GM23338 (cell line): ENCODE measurements at regions not wholly inside any gene's neighbourhood (a gene's known extent, or its start where the extent isn't known, plus 50 kb on each side); places are given as distances from the start of the nearest gene placed in this dataset.

ENCODE experiments used
- ATAC-seq: fragments of 200-7000 bp; cut with Tn5 transposase; 3 replicates; pipeline ENCODE4 v1.9.1; 2020
- DNase-seq: peaks from one replicate; pipeline ENCODE4 v3.0.0-alpha.2; 2015; ENCODE audit warnings: low spot score
- H2AFZ ChIP-seq: fragments of 200-600 bp; sonication (generic); 2 replicates; pipeline ENCODE4 v1.8.0; 2016; ENCODE audit warnings: antibody characterized with exemption, mild to moderate bottlenecking, moderate library complexity
- H3F3A ChIP-seq: fragments of 200-600 bp; sonication (generic); replicated peaks from 2 replicates; pipeline ENCODE4 v1.8.0; 2017; ENCODE audit warnings: antibody characterized with exemption, mixed run types, low read depth
- H3K27ac ChIP-seq: fragments of 200-600 bp; sonication (generic); 2 replicates; pipeline ENCODE4 v1.6.1; 2016; ENCODE audit warnings: low read depth
- H3K27me3 ChIP-seq: fragments of 200-600 bp; sonication (generic); 2 replicates; pipeline ENCODE4 v1.8.0; 2016; ENCODE audit warnings: mild to moderate bottlenecking, mixed run types, moderate library complexity; ENCODE audit not compliant: insufficient read depth
- H3K36me3 ChIP-seq: fragments of 200-600 bp; sonication (generic); 2 replicates; pipeline ENCODE4 v1.8.0; 2016; ENCODE audit warnings: mild to moderate bottlenecking; ENCODE audit not compliant: insufficient read depth
- H3K4me1 ChIP-seq: fragments of 200-600 bp; sonication (generic); 2 replicates; pipeline ENCODE4 v1.8.0; 2016; ENCODE audit warnings: mild to moderate bottlenecking, moderate library complexity; ENCODE audit not compliant: insufficient read depth
- H3K4me2 ChIP-seq: fragments of 200-600 bp; sonication (generic); 2 replicates; pipeline ENCODE4 v1.7.1; 2017; ENCODE audit warnings: mixed run types
- H3K4me3 ChIP-seq: fragments of 200-600 bp; sonication (generic); 2 replicates; pipeline ENCODE4 v1.6.1; 2016; ENCODE audit warnings: mixed run types
- H3K79me2 ChIP-seq: fragments of 200-600 bp; sonication (generic); replicated peaks from 2 replicates; pipeline ENCODE4 v1.8.0; 2017; ENCODE audit warnings: mild to moderate bottlenecking; ENCODE audit not compliant: insufficient read depth
- H3K9me2 ChIP-seq: fragments of 200-600 bp; sonication (generic); 2 replicates; pipeline ENCODE4 v1.8.0; 2017; ENCODE audit not compliant: insufficient read depth
- H4K20me1 ChIP-seq: fragments of 200-600 bp; sonication (generic); replicated peaks from 2 replicates; pipeline ENCODE4 v1.8.0; 2017; ENCODE audit warnings: mild to moderate bottlenecking; ENCODE audit not compliant: insufficient read depth
- H3K27ac Mint-ChIP-seq: 2 replicates; pipeline ENCODE4 v1.8.0; 2020; ENCODE audit warnings: inconsistent platforms, mild to moderate bottlenecking, moderate library complexity, mixed read lengths
- H3K27me3 Mint-ChIP-seq: 3 replicates; pipeline ENCODE4 v1.8.0; 2022; ENCODE audit warnings: low read depth, mild to moderate bottlenecking, moderate library complexity, mixed read lengths, inconsistent platforms; ENCODE audit not compliant: insufficient read depth, poor library complexity
- H3K36me3 Mint-ChIP-seq: 3 replicates; pipeline ENCODE4 v1.8.0; 2021; ENCODE audit warnings: low read depth, mild to moderate bottlenecking, inconsistent platforms, moderate library complexity, mixed read lengths
- H3K4me1 Mint-ChIP-seq: 3 replicates; pipeline ENCODE4 v1.8.0; 2020; ENCODE audit warnings: mild to moderate bottlenecking, inconsistent platforms, mixed read lengths
- H3K4me3 Mint-ChIP-seq: 3 replicates; pipeline ENCODE4 v1.8.0; 2021; ENCODE audit warnings: moderate library complexity, mild to moderate bottlenecking, inconsistent platforms, mixed read lengths
- H3K9me3 Mint-ChIP-seq: 3 replicates; pipeline ENCODE4 v1.8.0; 2020; ENCODE audit warnings: moderate library complexity, mild to moderate bottlenecking, inconsistent platforms, mixed read lengths
- CREB1 ChIP-seq: fragments of 250-450 bp; sonication (Bioruptor Pico); IDR thresholded peaks from 2 replicates; pipeline ENCODE4 v1.5.0; 2020; ENCODE audit warnings: low read depth, mild to moderate bottlenecking, moderate library complexity
- EZH2 ChIP-seq: fragments of 200-600 bp; sonication (generic); IDR thresholded peaks from one replicate; pipeline ENCODE4 v1.8.0; 2017; ENCODE audit warnings: antibody characterized with exemption, mild to moderate bottlenecking, low read depth; ENCODE audit not compliant: unreplicated experiment
- EZH2phosphoT487 ChIP-seq: fragments of 200-600 bp; sonication (generic); IDR thresholded peaks from one replicate; pipeline ENCODE4 v1.8.1; 2018; ENCODE audit warnings: antibody characterized with exemption; ENCODE audit not compliant: unreplicated experiment
- JUNB ChIP-seq: IDR thresholded peaks from one replicate; pipeline ENCODE4 v1.6.1; 2016; ENCODE audit warnings: antibody characterized with exemption; ENCODE audit not compliant: unreplicated experiment
- NANOG ChIP-seq: IDR thresholded peaks from 2 replicates; pipeline ENCODE4 v1.6.1; 2016; ENCODE audit warnings: antibody characterized with exemption, borderline replicate concordance
- POLR2AphosphoS5 ChIP-seq: IDR thresholded peaks from 2 replicates; pipeline ENCODE4 v1.6.1; 2016; ENCODE audit warnings: antibody characterized with exemption, low read depth
- STAT1 ChIP-seq: IDR thresholded peaks from one replicate; pipeline ENCODE4 v1.6.1; 2016; ENCODE audit warnings: antibody characterized with exemption; ENCODE audit not compliant: unreplicated experiment
- ZNF114 ChIP-seq: fragments of 250-450 bp; sonication (Bioruptor Pico); IDR thresholded peaks from 2 replicates; pipeline ENCODE4 v1.5.0; 2020; ENCODE audit warnings: mild to moderate bottlenecking, moderate library complexity
- ZNF331 ChIP-seq: fragments of 250-450 bp; sonication (Bioruptor Pico); IDR thresholded peaks from 2 replicates; pipeline ENCODE4 v1.5.0; 2020; ENCODE audit warnings: low read depth, mild to moderate bottlenecking, moderate library complexity
- TF ChIP-seq, protein P1 (sequence below): fragments of 250-450 bp; sonication (Bioruptor Pico); IDR thresholded peaks from 2 replicates; pipeline ENCODE4 v1.5.0; 2020; ENCODE audit warnings: mild to moderate bottlenecking, moderate library complexity
- TF ChIP-seq, protein P2 (sequence below): IDR thresholded peaks from one replicate; pipeline ENCODE4 v1.6.1; 2018; ENCODE audit warnings: antibody characterized with exemption; ENCODE audit not compliant: unreplicated experiment
- TF ChIP-seq, protein P3 (sequence below): IDR thresholded peaks from 2 replicates; pipeline ENCODE4 v1.6.1; 2016; ENCODE audit warnings: antibody characterized with exemption
- TF ChIP-seq, protein P4 (sequence below), 2 experiments: fragments of 200-600 bp in 1 of 2; sonication (generic) in 1 of 2; conservative IDR thresholded peaks; 2 replicates each; pipeline versions ENCODE4 v1.5.1 to v1.6.1; 2016 to 2017; ENCODE audit warnings: antibody characterized with exemption in 2 of 2, low read depth in 2 of 2, mild to moderate bottlenecking in 2 of 2, moderate library complexity in 1 of 2

DNA sequence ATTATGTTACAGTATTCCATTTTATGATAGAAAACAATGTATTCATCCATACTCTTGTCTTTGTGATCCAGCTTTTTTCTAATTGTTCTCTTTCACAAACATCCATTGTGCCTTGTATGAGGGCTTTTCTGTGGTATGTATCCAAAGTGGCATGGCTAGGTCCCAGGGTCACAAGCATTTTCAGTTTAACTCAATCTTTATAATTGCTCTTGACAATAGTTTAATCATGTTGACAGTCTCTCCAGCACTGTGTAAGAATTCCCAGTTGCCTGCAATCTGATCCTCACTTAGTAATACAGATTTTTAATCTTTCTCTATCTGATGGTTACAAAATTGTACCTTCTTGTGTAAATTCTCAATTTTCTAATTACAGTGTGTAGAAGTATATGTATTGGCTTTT is 533.4 kb downstream of the NEBL start:
- H3K9me3 Mint-ChIP-seq, result peaks cover 15% of the 10 kb centered on the region
- ATAC-seq, result no peak
- H3K4me3 Mint-ChIP-seq, result no peak overlapping the region

More for the DNA sequence above, 533.4 kb downstream of the NEBL start:
- Histone ChIP-seq H3K4me1 (no peaks in the 10 kb centered on the region), H3K9me2 (0 out of 2 replicates have a peak, but pooled peaks cover 4% of the 10 kb centered on the region), H4K20me1 (no peaks in the 10 kb centered on the region), H3K4me3 (no peak overlapping the region), H3K4me2 (no peak overlapping the region), H3K79me2 (no peaks in the 10 kb centered on the region), H3K27me3 (no peaks in the 10 kb centered on the region), H2AFZ (no peak overlapping the region), H3F3A (no peaks in the 10 kb centered on the region), H3K36me3 (no peaks in the 10 kb centered on the region; the same call in 1 of the 2 replicates), H3K27ac (no peak overlapping the region)
- peaks cover 31% of the 10 kb centered on the region for H3K36me3 Mint-ChIP-seq
- no peak for TF ChIP-seq JUNB
- no peak for TF ChIP-seq ZNF331 (CRISPR knock-in tag)
- no peak for TF ChIP-seq CREB1 (CRISPR knock-in tag)
- TF ChIP-seq, protein P1, sequence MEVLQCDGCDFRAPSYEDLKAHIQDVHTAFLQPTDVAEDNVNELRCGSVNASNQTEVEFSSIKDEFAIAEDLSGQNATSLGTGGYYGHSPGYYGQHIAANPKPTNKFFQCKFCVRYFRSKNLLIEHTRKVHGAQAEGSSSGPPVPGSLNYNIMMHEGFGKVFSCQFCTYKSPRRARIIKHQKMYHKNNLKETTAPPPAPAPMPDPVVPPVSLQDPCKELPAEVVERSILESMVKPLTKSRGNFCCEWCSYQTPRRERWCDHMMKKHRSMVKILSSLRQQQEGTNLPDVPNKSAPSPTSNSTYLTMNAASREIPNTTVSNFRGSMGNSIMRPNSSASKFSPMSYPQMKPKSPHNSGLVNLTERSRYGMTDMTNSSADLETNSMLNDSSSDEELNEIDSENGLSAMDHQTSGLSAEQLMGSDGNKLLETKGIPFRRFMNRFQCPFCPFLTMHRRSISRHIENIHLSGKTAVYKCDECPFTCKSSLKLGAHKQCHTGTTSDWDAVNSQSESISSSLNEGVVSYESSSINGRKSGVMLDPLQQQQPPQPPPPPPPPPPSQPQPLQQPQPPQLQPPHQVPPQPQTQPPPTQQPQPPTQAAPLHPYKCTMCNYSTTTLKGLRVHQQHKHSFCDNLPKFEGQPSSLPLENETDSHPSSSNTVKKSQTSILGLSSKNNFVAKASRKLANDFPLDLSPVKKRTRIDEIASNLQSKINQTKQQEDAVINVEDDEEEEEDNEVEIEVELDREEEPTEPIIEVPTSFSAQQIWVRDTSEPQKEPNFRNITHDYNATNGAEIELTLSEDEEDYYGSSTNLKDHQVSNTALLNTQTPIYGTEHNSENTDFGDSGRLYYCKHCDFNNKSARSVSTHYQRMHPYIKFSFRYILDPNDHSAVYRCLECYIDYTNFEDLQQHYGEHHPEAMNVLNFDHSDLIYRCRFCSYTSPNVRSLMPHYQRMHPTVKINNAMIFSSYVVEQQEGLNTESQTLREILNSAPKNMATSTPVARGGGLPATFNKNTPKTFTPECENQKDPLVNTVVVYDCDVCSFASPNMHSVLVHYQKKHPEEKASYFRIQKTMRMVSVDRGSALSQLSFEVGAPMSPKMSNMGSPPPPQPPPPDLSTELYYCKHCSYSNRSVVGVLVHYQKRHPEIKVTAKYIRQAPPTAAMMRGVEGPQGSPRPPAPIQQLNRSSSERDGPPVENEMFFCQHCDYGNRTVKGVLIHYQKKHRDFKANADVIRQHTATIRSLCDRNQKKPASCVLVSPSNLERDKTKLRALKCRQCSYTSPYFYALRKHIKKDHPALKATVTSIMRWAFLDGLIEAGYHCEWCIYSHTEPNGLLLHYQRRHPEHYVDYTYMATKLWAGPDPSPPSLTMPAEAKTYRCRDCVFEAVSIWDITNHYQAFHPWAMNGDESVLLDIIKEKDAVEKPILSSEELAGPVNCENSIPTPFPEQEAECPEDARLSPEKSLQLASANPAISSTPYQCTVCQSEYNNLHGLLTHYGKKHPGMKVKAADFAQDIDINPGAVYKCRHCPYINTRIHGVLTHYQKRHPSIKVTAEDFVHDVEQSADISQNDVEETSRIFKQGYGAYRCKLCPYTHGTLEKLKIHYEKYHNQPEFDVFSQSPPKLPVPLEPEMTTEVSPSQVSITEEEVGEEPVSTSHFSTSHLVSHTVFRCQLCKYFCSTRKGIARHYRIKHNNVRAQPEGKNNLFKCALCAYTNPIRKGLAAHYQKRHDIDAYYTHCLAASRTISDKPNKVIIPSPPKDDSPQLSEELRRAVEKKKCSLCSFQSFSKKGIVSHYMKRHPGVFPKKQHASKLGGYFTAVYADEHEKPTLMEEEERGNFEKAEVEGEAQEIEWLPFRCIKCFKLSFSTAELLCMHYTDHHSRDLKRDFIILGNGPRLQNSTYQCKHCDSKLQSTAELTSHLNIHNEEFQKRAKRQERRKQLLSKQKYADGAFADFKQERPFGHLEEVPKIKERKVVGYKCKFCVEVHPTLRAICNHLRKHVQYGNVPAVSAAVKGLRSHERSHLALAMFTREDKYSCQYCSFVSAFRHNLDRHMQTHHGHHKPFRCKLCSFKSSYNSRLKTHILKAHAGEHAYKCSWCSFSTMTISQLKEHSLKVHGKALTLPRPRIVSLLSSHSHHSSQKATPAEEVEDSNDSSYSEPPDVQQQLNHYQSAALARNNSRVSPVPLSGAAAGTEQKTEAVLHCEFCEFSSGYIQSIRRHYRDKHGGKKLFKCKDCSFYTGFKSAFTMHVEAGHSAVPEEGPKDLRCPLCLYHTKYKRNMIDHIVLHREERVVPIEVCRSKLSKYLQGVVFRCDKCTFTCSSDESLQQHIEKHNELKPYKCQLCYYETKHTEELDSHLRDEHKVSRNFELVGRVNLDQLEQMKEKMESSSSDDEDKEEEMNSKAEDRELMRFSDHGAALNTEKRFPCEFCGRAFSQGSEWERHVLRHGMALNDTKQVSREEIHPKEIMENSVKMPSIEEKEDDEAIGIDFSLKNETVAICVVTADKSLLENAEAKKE (CRISPR knock-in tag), result no peak
- TF ChIP-seq, protein P2, sequence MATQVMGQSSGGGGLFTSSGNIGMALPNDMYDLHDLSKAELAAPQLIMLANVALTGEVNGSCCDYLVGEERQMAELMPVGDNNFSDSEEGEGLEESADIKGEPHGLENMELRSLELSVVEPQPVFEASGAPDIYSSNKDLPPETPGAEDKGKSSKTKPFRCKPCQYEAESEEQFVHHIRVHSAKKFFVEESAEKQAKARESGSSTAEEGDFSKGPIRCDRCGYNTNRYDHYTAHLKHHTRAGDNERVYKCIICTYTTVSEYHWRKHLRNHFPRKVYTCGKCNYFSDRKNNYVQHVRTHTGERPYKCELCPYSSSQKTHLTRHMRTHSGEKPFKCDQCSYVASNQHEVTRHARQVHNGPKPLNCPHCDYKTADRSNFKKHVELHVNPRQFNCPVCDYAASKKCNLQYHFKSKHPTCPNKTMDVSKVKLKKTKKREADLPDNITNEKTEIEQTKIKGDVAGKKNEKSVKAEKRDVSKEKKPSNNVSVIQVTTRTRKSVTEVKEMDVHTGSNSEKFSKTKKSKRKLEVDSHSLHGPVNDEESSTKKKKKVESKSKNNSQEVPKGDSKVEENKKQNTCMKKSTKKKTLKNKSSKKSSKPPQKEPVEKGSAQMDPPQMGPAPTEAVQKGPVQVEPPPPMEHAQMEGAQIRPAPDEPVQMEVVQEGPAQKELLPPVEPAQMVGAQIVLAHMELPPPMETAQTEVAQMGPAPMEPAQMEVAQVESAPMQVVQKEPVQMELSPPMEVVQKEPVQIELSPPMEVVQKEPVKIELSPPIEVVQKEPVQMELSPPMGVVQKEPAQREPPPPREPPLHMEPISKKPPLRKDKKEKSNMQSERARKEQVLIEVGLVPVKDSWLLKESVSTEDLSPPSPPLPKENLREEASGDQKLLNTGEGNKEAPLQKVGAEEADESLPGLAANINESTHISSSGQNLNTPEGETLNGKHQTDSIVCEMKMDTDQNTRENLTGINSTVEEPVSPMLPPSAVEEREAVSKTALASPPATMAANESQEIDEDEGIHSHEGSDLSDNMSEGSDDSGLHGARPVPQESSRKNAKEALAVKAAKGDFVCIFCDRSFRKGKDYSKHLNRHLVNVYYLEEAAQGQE, result no peak
- no peak for TF ChIP-seq ZNF114 (CRISPR knock-in tag)
- no peak for TF ChIP-seq NANOG
- no peak for TF ChIP-seq POLR2AphosphoS5
- no peak for TF ChIP-seq EZH2
- TF ChIP-seq, protein P3, sequence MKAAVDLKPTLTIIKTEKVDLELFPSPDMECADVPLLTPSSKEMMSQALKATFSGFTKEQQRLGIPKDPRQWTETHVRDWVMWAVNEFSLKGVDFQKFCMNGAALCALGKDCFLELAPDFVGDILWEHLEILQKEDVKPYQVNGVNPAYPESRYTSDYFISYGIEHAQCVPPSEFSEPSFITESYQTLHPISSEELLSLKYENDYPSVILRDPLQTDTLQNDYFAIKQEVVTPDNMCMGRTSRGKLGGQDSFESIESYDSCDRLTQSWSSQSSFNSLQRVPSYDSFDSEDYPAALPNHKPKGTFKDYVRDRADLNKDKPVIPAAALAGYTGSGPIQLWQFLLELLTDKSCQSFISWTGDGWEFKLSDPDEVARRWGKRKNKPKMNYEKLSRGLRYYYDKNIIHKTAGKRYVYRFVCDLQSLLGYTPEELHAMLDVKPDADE, result no peak
- no peak for TF ChIP-seq STAT1
- no peak for TF ChIP-seq EZH2phosphoT487
- TF ChIP-seq, protein P4, sequence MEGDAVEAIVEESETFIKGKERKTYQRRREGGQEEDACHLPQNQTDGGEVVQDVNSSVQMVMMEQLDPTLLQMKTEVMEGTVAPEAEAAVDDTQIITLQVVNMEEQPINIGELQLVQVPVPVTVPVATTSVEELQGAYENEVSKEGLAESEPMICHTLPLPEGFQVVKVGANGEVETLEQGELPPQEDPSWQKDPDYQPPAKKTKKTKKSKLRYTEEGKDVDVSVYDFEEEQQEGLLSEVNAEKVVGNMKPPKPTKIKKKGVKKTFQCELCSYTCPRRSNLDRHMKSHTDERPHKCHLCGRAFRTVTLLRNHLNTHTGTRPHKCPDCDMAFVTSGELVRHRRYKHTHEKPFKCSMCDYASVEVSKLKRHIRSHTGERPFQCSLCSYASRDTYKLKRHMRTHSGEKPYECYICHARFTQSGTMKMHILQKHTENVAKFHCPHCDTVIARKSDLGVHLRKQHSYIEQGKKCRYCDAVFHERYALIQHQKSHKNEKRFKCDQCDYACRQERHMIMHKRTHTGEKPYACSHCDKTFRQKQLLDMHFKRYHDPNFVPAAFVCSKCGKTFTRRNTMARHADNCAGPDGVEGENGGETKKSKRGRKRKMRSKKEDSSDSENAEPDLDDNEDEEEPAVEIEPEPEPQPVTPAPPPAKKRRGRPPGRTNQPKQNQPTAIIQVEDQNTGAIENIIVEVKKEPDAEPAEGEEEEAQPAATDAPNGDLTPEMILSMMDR (conservative IDR thresholded peaks at IDR 0.05; ENCODE audit: low read depth in 2 of 2), result no peak
- H3K27ac Mint-ChIP-seq, result no peak overlapping the region
- DNase-seq, result no peak
- H3K4me1 Mint-ChIP-seq, result no peaks in the 10 kb centered on the region
- H3K27me3 Mint-ChIP-seq, result peaks cover 2% of the 10 kb centered on the region
